HEK293 (cell line): ENCODE measurements at regions not wholly inside any gene's neighbourhood (a gene's known extent, or its start where the extent isn't known, plus 50 kb on each side); places are given as distances from the start of the nearest gene placed in this dataset.

Experiments
- CTCF ChIA-PET: fragments of 350-600 bp; formaldehyde crosslinking; extraction: SDS; loops from one replicate; lab custom pipeline; 2021; ENCODE audit warnings: antibody characterized with exemption; lab: Yijun Ruan, JAX
- POLR2A ChIA-PET: fragments of 300-600 bp; formaldehyde crosslinking; extraction: SDS; loops from one replicate; lab custom pipeline; 2020; ENCODE audit warnings: antibody characterized with exemption, inconsistent platforms; lab: Yijun Ruan, JAX
- H3K27ac ChIP-seq: fragments of 200-500 bp; sonication (Bioruptor generic); 2 replicates; pipeline ENCODE4 v1.5.1; 2014; ENCODE audit warnings: low read depth, low read length, control low read depth, inconsistent platforms; ENCODE audit errors: extremely low read depth
- H3K36me3 ChIP-seq, 2 experiments: fragments of 200-500 bp in 1 of 2; sonication (Bioruptor generic) in 1 of 2; 1 replicate in 1 of 2; 2 replicates in 1 of 2; pipeline ENCODE4 v1.5.1; 2014 to 2017; ENCODE audit warnings: inconsistent platforms in 2 of 2, low read length in 2 of 2; ENCODE audit not compliant: control insufficient read depth in 2 of 2, insufficient read depth in 1 of 2
- H3K4me1 ChIP-seq: fragments of 200-500 bp; sonication (Bioruptor generic); 2 replicates; pipeline ENCODE4 v1.5.1; 2014; ENCODE audit warnings: mild to moderate bottlenecking, low read length, inconsistent platforms; ENCODE audit not compliant: control insufficient read depth, insufficient read depth
- H3K4me3 ChIP-seq: 2 replicates; pipeline ENCODE4 v1.5.1; 2011; ENCODE audit warnings: low read depth, mild to moderate bottlenecking, control low read depth, low read length, moderate library complexity
- H3K9me3 ChIP-seq: fragments of 200-500 bp; sonication (Bioruptor generic); 2 replicates; pipeline ENCODE4 v1.5.1; 2014; ENCODE audit warnings: low read depth, low read length, inconsistent platforms; ENCODE audit not compliant: control insufficient read depth, insufficient read depth
- AEBP2 ChIP-seq: fragments of 450-650 bp; formaldehyde crosslinking; IDR thresholded peaks from 2 replicates; pipeline ENCODE4 v1.5.1; 2016; ENCODE audit warnings: missing biosample characterization, missing genetic modification characterization, borderline replicate concordance
- EGR2 ChIP-seq: fragments of 450-650 bp; formaldehyde crosslinking; IDR thresholded peaks from 2 replicates; pipeline ENCODE4 v1.5.1; 2016; ENCODE audit warnings: low read depth, missing biosample characterization, missing genetic modification characterization
- GLI4 ChIP-seq: fragments of 450-650 bp; formaldehyde crosslinking; IDR thresholded peaks from 2 replicates; pipeline ENCODE4 v1.5.1; 2016; ENCODE audit warnings: missing biosample characterization, missing genetic modification characterization
- GLIS2 ChIP-seq: fragments of 450-650 bp; formaldehyde crosslinking; IDR thresholded peaks from 2 replicates; pipeline ENCODE4 v1.5.1; 2016; ENCODE audit warnings: missing biosample characterization, missing genetic modification characterization
- MYNN ChIP-seq: fragments of 450-650 bp; formaldehyde crosslinking; IDR thresholded peaks from 2 replicates; pipeline ENCODE4 v1.5.1; 2016; ENCODE audit warnings: missing biosample characterization, missing genetic modification characterization, borderline replicate concordance
- ZBTB21 ChIP-seq: fragments of 450-650 bp; formaldehyde crosslinking; IDR thresholded peaks from 2 replicates; pipeline ENCODE4 v1.5.1; 2017; ENCODE audit warnings: missing biosample characterization, missing genetic modification characterization
- ZBTB49 ChIP-seq: fragments of 450-650 bp; formaldehyde crosslinking; IDR thresholded peaks from 2 replicates; pipeline ENCODE4 v1.5.1; 2016; ENCODE audit warnings: missing biosample characterization, missing genetic modification characterization, low read depth
- ZNF121 ChIP-seq: fragments of 450-650 bp; formaldehyde crosslinking; IDR thresholded peaks from 2 replicates; pipeline ENCODE4 v1.5.1; 2016; ENCODE audit warnings: missing biosample characterization, missing genetic modification characterization
- ZNF157 ChIP-seq: fragments of 450-650 bp; formaldehyde crosslinking; IDR thresholded peaks from 2 replicates; pipeline ENCODE4 v1.5.1; 2016; ENCODE audit warnings: missing biosample characterization, missing genetic modification characterization
- ZNF16 ChIP-seq: fragments of 450-650 bp; formaldehyde crosslinking; IDR thresholded peaks from 2 replicates; pipeline ENCODE4 v1.5.1; 2016; ENCODE audit warnings: low read depth, missing biosample characterization, missing genetic modification characterization
- ZNF23 ChIP-seq: fragments of 450-650 bp; formaldehyde crosslinking; IDR thresholded peaks from 2 replicates; pipeline ENCODE4 v1.5.1; 2016; ENCODE audit warnings: missing biosample characterization, missing genetic modification characterization, borderline replicate concordance
- ZNF24 ChIP-seq: fragments of 450-650 bp; formaldehyde crosslinking; IDR thresholded peaks from 2 replicates; pipeline ENCODE4 v1.5.1; 2016; ENCODE audit warnings: missing biosample characterization, missing genetic modification characterization
- ZNF280D ChIP-seq: fragments of 450-650 bp; formaldehyde crosslinking; IDR thresholded peaks from 2 replicates; pipeline ENCODE4 v1.5.1; 2016; ENCODE audit warnings: missing biosample characterization, missing genetic modification characterization
- ZNF302 ChIP-seq: fragments of 450-650 bp; formaldehyde crosslinking; IDR thresholded peaks from 2 replicates; pipeline ENCODE4 v1.5.1; 2016; ENCODE audit warnings: missing biosample characterization, missing genetic modification characterization, low read depth
- ZNF416 ChIP-seq: fragments of 450-650 bp; formaldehyde crosslinking; IDR thresholded peaks from 2 replicates; pipeline ENCODE4 v1.5.1; 2016; ENCODE audit warnings: missing biosample characterization, missing genetic modification characterization
- ZNF433 ChIP-seq: fragments of 450-650 bp; formaldehyde crosslinking; IDR thresholded peaks from 2 replicates; pipeline ENCODE4 v1.5.1; 2016; ENCODE audit warnings: missing biosample characterization, missing genetic modification characterization, low read depth
- ZNF518A ChIP-seq: fragments of 450-650 bp; formaldehyde crosslinking; conservative IDR thresholded peaks from 2 replicates; pipeline ENCODE4 v1.5.1; 2016; ENCODE audit warnings: low read depth, missing biosample characterization, missing genetic modification characterization
- ZNF621 ChIP-seq: fragments of 450-650 bp; formaldehyde crosslinking; IDR thresholded peaks from 2 replicates; pipeline ENCODE4 v1.5.1; 2017; ENCODE audit warnings: missing biosample characterization, missing genetic modification characterization
- ZNF624 ChIP-seq: fragments of 450-650 bp; formaldehyde crosslinking; IDR thresholded peaks from 2 replicates; pipeline ENCODE4 v1.5.1; 2017; ENCODE audit warnings: missing biosample characterization, missing genetic modification characterization
- ZNF629 ChIP-seq: fragments of 450-650 bp; formaldehyde crosslinking; IDR thresholded peaks from 2 replicates; pipeline ENCODE4 v1.5.1; 2017; ENCODE audit warnings: missing biosample characterization, missing genetic modification characterization
- ZNF701 ChIP-seq: fragments of 450-650 bp; formaldehyde crosslinking; IDR thresholded peaks from 2 replicates; pipeline ENCODE4 v1.5.1; 2016; ENCODE audit warnings: missing biosample characterization, missing genetic modification characterization
- ZNF768 ChIP-seq: fragments of 450-650 bp; formaldehyde crosslinking; IDR thresholded peaks from 2 replicates; pipeline ENCODE4 v1.5.1; 2018; ENCODE audit warnings: missing biosample characterization, mild to moderate bottlenecking, missing genetic modification characterization

GRCh38 chr12:118773956-118774723 is 207.2 kb upstream of the SRRM4 start:
- Histone ChIP-seq H3K4me3 (no peak overlapping the region), H3K9me3 (no peaks in the 10 kb centered on the region), H3K27ac (no peak overlapping the region), H3K36me3 (no peaks in the 10 kb centered on the region), H3K4me1 (no peaks in the 10 kb centered on the region)
- ChIA-PET POLR2A (no interaction called here), CTCF (interaction anchor here (0.5 kb wide), 1 partner anchor 220 kb away, joined by 3 read pairs; no protein-coding TSS in a partner anchor)
- TF ChIP-seq ZNF280D (no peak), ZNF24 (tag by site-specific recombination) (no peak), ZNF16 (tag by site-specific recombination) (no peak)

GRCh38 chr12:118777504-118777903 is 203.8 kb upstream of the SRRM4 start:
- H3K4me3 ChIP-seq: no peak overlapping the region
- no peaks in the 10 kb centered on the region for H3K4me1 ChIP-seq
- no peaks in the 10 kb centered on the region for H3K9me3 ChIP-seq
- TF ChIP-seq ZNF624 (tag by site-specific recombination): no peak
- TF ChIP-seq ZBTB21: no peak
- TF ChIP-seq MYNN: no peak
- TF ChIP-seq GLIS2: no peak
- no peak for TF ChIP-seq ZNF121 (tag by site-specific recombination)
- no peak for TF ChIP-seq ZNF768 (tag by site-specific recombination)
- no peak for TF ChIP-seq ZNF23 (tag by site-specific recombination)
- no peak for TF ChIP-seq ZNF302 (tag by site-specific recombination)
- no peak for TF ChIP-seq ZNF621 (tag by site-specific recombination)
- TF ChIP-seq ZNF518A (tag by site-specific recombination): no peak
- no peak for TF ChIP-seq ZNF629
- TF ChIP-seq AEBP2 (tag by site-specific recombination): no peak
- TF ChIP-seq ZNF433 (tag by site-specific recombination): no peak
- TF ChIP-seq ZNF701 (tag by site-specific recombination): no peak
- TF ChIP-seq EGR2 (tag by site-specific recombination): no peak
- TF ChIP-seq ZBTB49 (tag by site-specific recombination): no peak
- TF ChIP-seq ZNF157 (tag by site-specific recombination): no peak
- TF ChIP-seq GLI4 (tag by site-specific recombination): no peak
- no peak for TF ChIP-seq ZNF416 (tag by site-specific recombination)
- no peak overlapping the region for H3K27ac ChIP-seq
- CTCF ChIA-PET: interaction anchor here (0.9 kb wide), 1 partner anchor 45 kb away, joined by 6 read pairs; no protein-coding TSS in a partner anchor
- H3K36me3 ChIP-seq: no peaks in the 10 kb centered on the region
- POLR2A ChIA-PET: no interaction called here
